GM12872 (cell line): ENCODE measurements at regions not wholly inside any gene's neighbourhood (a gene's known extent, or its start where the extent isn't known, plus 50 kb on each side); places are given as distances from the start of the nearest gene placed in this dataset.

Source experiments
- TF ChIP-seq, protein P1 (sequence below): IDR thresholded peaks from 3 replicates; pipeline ENCODE4 v1.5.1; 2011; ENCODE audit warnings: low read depth, mild to moderate bottlenecking, low read length, moderate library complexity; ENCODE audit not compliant: insufficient read depth

GRCh38 chr2:52818958-52819357 is 948.6 kb upstream of the CHAC2 start:
- TF ChIP-seq, protein P1, sequence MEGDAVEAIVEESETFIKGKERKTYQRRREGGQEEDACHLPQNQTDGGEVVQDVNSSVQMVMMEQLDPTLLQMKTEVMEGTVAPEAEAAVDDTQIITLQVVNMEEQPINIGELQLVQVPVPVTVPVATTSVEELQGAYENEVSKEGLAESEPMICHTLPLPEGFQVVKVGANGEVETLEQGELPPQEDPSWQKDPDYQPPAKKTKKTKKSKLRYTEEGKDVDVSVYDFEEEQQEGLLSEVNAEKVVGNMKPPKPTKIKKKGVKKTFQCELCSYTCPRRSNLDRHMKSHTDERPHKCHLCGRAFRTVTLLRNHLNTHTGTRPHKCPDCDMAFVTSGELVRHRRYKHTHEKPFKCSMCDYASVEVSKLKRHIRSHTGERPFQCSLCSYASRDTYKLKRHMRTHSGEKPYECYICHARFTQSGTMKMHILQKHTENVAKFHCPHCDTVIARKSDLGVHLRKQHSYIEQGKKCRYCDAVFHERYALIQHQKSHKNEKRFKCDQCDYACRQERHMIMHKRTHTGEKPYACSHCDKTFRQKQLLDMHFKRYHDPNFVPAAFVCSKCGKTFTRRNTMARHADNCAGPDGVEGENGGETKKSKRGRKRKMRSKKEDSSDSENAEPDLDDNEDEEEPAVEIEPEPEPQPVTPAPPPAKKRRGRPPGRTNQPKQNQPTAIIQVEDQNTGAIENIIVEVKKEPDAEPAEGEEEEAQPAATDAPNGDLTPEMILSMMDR, result no peak

DNA sequence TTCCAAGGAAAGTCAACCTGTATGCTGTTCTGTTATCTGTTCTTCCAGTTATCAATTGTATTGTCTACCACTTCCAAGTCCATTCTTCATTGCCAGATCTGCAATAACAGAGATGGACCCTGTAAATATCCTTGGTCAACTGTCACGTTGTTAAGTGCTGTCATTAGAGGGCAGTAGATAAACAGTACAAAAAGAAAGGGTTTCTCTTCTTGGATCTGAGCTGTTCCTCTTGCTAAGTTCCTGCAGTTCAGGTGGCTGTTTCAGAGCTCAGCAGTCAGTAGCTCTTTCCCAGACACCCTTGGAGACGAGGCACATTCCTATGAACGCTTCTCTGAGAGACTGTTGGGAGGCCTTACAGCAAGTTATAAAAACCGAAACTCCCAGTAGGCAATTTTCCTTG is 957.1 kb upstream of the CHAC2 start:
- TF ChIP-seq, protein P1, result peak; percentile 44

DNA sequence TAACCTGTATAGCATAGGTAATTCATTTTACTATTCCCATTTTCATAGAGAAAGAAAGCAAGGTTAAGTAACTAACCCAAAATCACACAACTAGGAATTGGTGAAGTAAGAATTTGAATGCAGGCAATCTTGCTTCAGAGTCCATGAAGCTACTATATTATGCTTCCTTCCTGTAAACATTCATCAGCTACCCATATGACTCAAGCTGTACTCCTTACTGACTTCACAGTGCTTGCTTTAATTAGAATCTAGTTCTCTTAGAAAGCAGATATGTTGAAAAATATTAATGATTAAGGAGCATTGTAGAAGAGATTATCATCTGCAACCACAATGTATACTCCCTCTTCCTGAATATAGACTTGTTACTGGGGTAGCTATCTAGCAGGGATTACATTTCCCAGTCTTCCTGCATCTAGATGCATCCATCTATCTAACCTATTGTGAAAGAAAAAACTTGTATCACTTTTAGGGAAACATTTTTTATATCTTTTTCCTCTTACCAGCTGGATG is 961.6 kb upstream of the CHAC2 start:
- TF ChIP-seq, protein P1, result no peak

- TF ChIP-seq, protein P1, result no peak
These were observed 973.0 kb upstream of the CHAC2 start for GRCh38 chr2:52794581-52794980.

DNA sequence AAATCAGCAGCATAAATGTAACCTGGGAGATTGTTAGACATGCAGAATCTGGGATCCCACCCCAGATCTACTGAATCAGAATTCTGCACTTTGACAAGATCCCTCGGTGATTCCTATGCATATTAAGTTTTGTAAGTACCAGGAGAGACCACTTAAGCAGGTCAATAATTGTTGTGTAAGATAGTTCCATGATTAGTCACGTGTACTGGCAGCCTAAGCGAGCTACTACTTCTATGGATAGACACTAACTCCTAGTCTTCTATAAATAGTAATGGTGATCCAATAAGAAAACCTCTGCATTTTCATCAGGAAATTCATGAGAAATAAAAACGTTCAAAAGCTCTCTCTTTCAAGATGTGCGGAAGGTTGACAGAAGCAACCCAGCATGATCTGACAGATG is 988.2 kb upstream of the CHAC2 start:
- TF ChIP-seq, protein P1, result no peak

- TF ChIP-seq, protein P1, result no peak
These were observed 991.0 kb upstream of the CHAC2 start for GRCh38 chr2:52776571-52776970.

DNA sequence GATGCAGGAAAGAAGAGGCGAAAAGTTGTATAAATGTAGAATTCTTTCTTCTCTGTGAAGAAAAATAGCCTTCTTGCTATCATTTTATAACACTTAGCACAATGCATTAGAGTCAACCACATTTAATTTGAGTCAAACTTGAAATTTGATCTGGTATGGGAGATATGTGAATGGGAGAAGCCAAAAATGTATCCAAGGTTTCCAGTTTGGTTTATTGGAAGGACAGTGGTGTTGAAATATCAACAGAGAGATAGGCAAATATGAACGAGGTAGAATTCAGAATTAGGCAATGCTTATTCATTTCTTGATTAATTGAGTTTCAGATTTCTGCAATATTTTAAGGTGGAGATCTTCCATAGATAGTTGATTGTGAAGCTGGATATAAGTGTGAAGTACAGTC is 991.9 kb upstream of the CHAC2 start:
- TF ChIP-seq, protein P1, result no peak
